Activated naive CD8-positive, alpha-beta T cell treated with anti-CD3 and anti-CD28 coated beads, Interleukin-2, amount 10 ng/mL, durations not matched to agents 7 days and 5 days (primary cell): ENCODE measurements at regions not wholly inside any gene's neighbourhood (a gene's known extent, or its start where the extent isn't known, plus 50 kb on each side); places are given as distances from the start of the nearest gene placed in this dataset.
"Not testable (repeated sequence)": the region's sequence is repeated elsewhere in the genome, so short reads cannot be mapped to it uniquely, and the experiment has no call there.

Experiments used
- ATAC-seq: fragments of 150-1000 bp; cut with Tn5 transposase; one replicate; pipeline ENCODE4 v1.10.0; 2021; ENCODE audit warnings: low read depth, moderate library complexity
- POLR2A ChIA-PET: fragments of 350-600 bp; sonication (Branson Sonifier 250); formaldehyde crosslinking; loops from one replicate; lab custom pipeline; 2021; ENCODE audit warnings: antibody characterized with exemption; lab: Charles Lee
- DNase-seq: peaks from one replicate; pipeline ENCODE4 v3.0.0; 2021
- H3K27ac Mint-ChIP-seq: one replicate; pipeline ENCODE4 v1.8.0; 2022; ENCODE audit warnings: mild to moderate bottlenecking, mixed read lengths
- H3K27me3 Mint-ChIP-seq: one replicate; pipeline ENCODE4 v1.8.0; 2022; ENCODE audit warnings: mild to moderate bottlenecking, moderate library complexity, mixed read lengths
- H3K36me3 Mint-ChIP-seq: one replicate; pipeline ENCODE4 v1.8.0; 2021; ENCODE audit warnings: mild to moderate bottlenecking, mixed read lengths
- H3K4me1 Mint-ChIP-seq: one replicate; pipeline ENCODE4 v1.8.0; 2021; ENCODE audit warnings: mixed read lengths
- H3K4me3 Mint-ChIP-seq: one replicate; pipeline ENCODE4 v1.8.0; 2022; ENCODE audit warnings: mild to moderate bottlenecking, moderate library complexity, mixed read lengths
- H3K9me3 Mint-ChIP-seq: one replicate; pipeline ENCODE4 v1.8.0; 2021; ENCODE audit warnings: mixed read lengths

- peaks cover 5% of the 10 kb centered on the region for H3K4me1 Mint-ChIP-seq
- POLR2A ChIA-PET = no interaction called here
- H3K9me3 Mint-ChIP-seq = no peaks in the 10 kb centered on the region
- H3K4me3 Mint-ChIP-seq = no peak overlapping the region
- no peak for ATAC-seq
- H3K36me3 Mint-ChIP-seq = no peaks in the 10 kb centered on the region
- peaks cover 8% of the 10 kb centered on the region for H3K27me3 Mint-ChIP-seq
- no peak overlapping the region for H3K27ac Mint-ChIP-seq
- no peak for DNase-seq
These were observed 228.8 kb upstream of the ECI2 start for GRCh38 chr6:4364172-4364571.

GRCh38 chr6:4363656-4364055 is 228.3 kb upstream of the ECI2 start:
- Mint-ChIP-seq H3K27me3 (peaks cover 5% of the 10 kb centered on the region), H3K4me1 (peaks cover 5% of the 10 kb centered on the region), H3K36me3 (no peaks in the 10 kb centered on the region), H3K9me3 (no peaks in the 10 kb centered on the region), H3K4me3 (no peak overlapping the region), H3K27ac (no peak overlapping the region)
- no peak for ATAC-seq
- POLR2A ChIA-PET = no interaction called here
- no peak for DNase-seq

GRCh38 chr6:4362326-4362725 is 227.0 kb upstream of the ECI2 start:
- no peak overlapping the region for H3K27ac Mint-ChIP-seq
- H3K27me3 Mint-ChIP-seq = peaks cover 2% of the 10 kb centered on the region
- POLR2A ChIA-PET = no interaction called here
- no peaks in the 10 kb centered on the region for H3K36me3 Mint-ChIP-seq
- DNase-seq = no peak
- no peak overlapping the region for H3K4me3 Mint-ChIP-seq
- ATAC-seq = no peak
- no peaks in the 10 kb centered on the region for H3K9me3 Mint-ChIP-seq
- peaks cover 5% of the 10 kb centered on the region for H3K4me1 Mint-ChIP-seq

GRCh38 chr6:4360920-4361319 is 225.5 kb upstream of the ECI2 start:
- no peak for DNase-seq
- Mint-ChIP-seq H3K27ac (no peak overlapping the region), H3K4me3 (no peak overlapping the region), H3K4me1 (peaks cover 5% of the 10 kb centered on the region), H3K36me3 (no peaks in the 10 kb centered on the region), H3K27me3 (peaks cover 2% of the 10 kb centered on the region), H3K9me3 (no peaks in the 10 kb centered on the region)
- POLR2A ChIA-PET = no interaction called here
- ATAC-seq = no peak

GRCh38 chr6:4359108-4359730 is 223.8 kb upstream of the ECI2 start:
- POLR2A ChIA-PET = no interaction called here

GRCh38 chr6:4358414-4359107 is 223.2 kb upstream of the ECI2 start:
- Mint-ChIP-seq H3K9me3 (no peaks in the 10 kb centered on the region), H3K27ac (no peak overlapping the region), H3K4me3 (no peak overlapping the region), H3K27me3 (no peaks in the 10 kb centered on the region), H3K4me1 (no peaks in the 10 kb centered on the region), H3K36me3 (no peaks in the 10 kb centered on the region)
- DNase-seq (no peak), ATAC-seq (no peak)
- POLR2A ChIA-PET = no interaction called here

More at GRCh38 chr6:4359108-4359730, 223.8 kb upstream of the ECI2 start:
- no peaks in the 10 kb centered on the region for H3K36me3 Mint-ChIP-seq
- H3K9me3 Mint-ChIP-seq = no peaks in the 10 kb centered on the region
- H3K27ac Mint-ChIP-seq = no peak overlapping the region
- H3K4me3 Mint-ChIP-seq = no peak overlapping the region
- peaks cover 3% of the 10 kb centered on the region for H3K4me1 Mint-ChIP-seq
- peaks cover 2% of the 10 kb centered on the region for H3K27me3 Mint-ChIP-seq
- DNase-seq (no peak), ATAC-seq (no peak)

GRCh38 chr6:4357660-4358152 is 222.3 kb upstream of the ECI2 start:
- POLR2A ChIA-PET, H3K9me3 Mint-ChIP-seq, H3K4me3 Mint-ChIP-seq, ATAC-seq, H3K4me1 Mint-ChIP-seq, H3K27ac Mint-ChIP-seq, DNase-seq, H3K36me3 Mint-ChIP-seq, H3K27me3 Mint-ChIP-seq: not testable (repeated sequence)

- H3K9me3 Mint-ChIP-seq = no peaks in the 10 kb centered on the region
- H3K4me3 Mint-ChIP-seq = no peak overlapping the region
- no peak overlapping the region for H3K27ac Mint-ChIP-seq
- H3K27me3 Mint-ChIP-seq = no peaks in the 10 kb centered on the region
- POLR2A ChIA-PET = no interaction called here
- ATAC-seq (no peak), DNase-seq (no peak)
- H3K36me3 Mint-ChIP-seq = no peaks in the 10 kb centered on the region
- H3K4me1 Mint-ChIP-seq = no peaks in the 10 kb centered on the region
These were observed 221.7 kb upstream of the ECI2 start for GRCh38 chr6:4356899-4357659.

GRCh38 chr6:4355241-4355640 is 219.9 kb upstream of the ECI2 start:
- Mint-ChIP-seq H3K9me3 (no peaks in the 10 kb centered on the region), H3K36me3 (no peaks in the 10 kb centered on the region), H3K27ac (no peak overlapping the region), H3K4me1 (no peaks in the 10 kb centered on the region), H3K27me3 (no peaks in the 10 kb centered on the region), H3K4me3 (no peak overlapping the region)
- POLR2A ChIA-PET = no interaction called here
- ATAC-seq (no peak), DNase-seq (no peak)

GRCh38 chr6:4354181-4354580 is 218.8 kb upstream of the ECI2 start:
- H3K4me3 Mint-ChIP-seq = no peak overlapping the region
- POLR2A ChIA-PET = no interaction called here
- H3K27me3 Mint-ChIP-seq = no peaks in the 10 kb centered on the region
- H3K9me3 Mint-ChIP-seq = no peaks in the 10 kb centered on the region
- H3K4me1 Mint-ChIP-seq = no peaks in the 10 kb centered on the region
- ATAC-seq = no peak
- no peaks in the 10 kb centered on the region for H3K36me3 Mint-ChIP-seq
- H3K27ac Mint-ChIP-seq = no peak overlapping the region
- no peak for DNase-seq

- POLR2A ChIA-PET = no interaction called here
- Mint-ChIP-seq H3K4me1 (no peaks in the 10 kb centered on the region), H3K4me3 (no peak overlapping the region), H3K36me3 (no peaks in the 10 kb centered on the region), H3K9me3 (no peaks in the 10 kb centered on the region), H3K27me3 (no peaks in the 10 kb centered on the region), H3K27ac (no peak overlapping the region)
- DNase-seq = no peak
- ATAC-seq = no peak
These were observed 217.4 kb upstream of the ECI2 start for GRCh38 chr6:4352731-4353130.

GRCh38 chr6:4352322-4352669 is 216.9 kb upstream of the ECI2 start:
- DNase-seq (no peak), ATAC-seq (no peak)
- H3K27me3 Mint-ChIP-seq = no peaks in the 10 kb centered on the region
- H3K36me3 Mint-ChIP-seq = no peaks in the 10 kb centered on the region
- no peaks in the 10 kb centered on the region for H3K9me3 Mint-ChIP-seq
- H3K27ac Mint-ChIP-seq = no peak overlapping the region
- POLR2A ChIA-PET = no interaction called here
- H3K4me3 Mint-ChIP-seq = no peak overlapping the region
- H3K4me1 Mint-ChIP-seq = no peaks in the 10 kb centered on the region

- no peaks in the 10 kb centered on the region for H3K4me1 Mint-ChIP-seq
- H3K4me3 Mint-ChIP-seq = no peak overlapping the region
- ATAC-seq (no peak), DNase-seq (no peak)
- H3K36me3 Mint-ChIP-seq = no peaks in the 10 kb centered on the region
- POLR2A ChIA-PET = no interaction called here
- H3K27me3 Mint-ChIP-seq = no peaks in the 10 kb centered on the region
- no peak overlapping the region for H3K27ac Mint-ChIP-seq
- H3K9me3 Mint-ChIP-seq = no peaks in the 10 kb centered on the region
These were observed 216.3 kb upstream of the ECI2 start for GRCh38 chr6:4351520-4352321.
